Liver (tissue), 6 donors: ENCODE measurements at regions not wholly inside any gene's neighbourhood (a gene's known extent, or its start where the extent isn't known, plus 50 kb on each side); places are given as distances from the start of the nearest gene placed in this dataset.
"Not testable (repeated sequence)": the region's sequence is repeated elsewhere in the genome, so short reads cannot be mapped to it uniquely, and the experiment has no call there.

Source experiments
- DNase-seq: peaks from one replicate; pipeline ENCODE4 v3.0.0-alpha.2; 2017; ENCODE audit warnings: low spot score
- H3K27ac ChIP-seq, 2 donors: one replicate each; pipeline ENCODE4 v1.7.0; 2013; ENCODE audit warnings: inconsistent platforms in 2 of 2, low read length in 2 of 2, control low read depth in 1 of 2, low read depth in 1 of 2, mild to moderate bottlenecking in 1 of 2
- H3K27me3 ChIP-seq, 4 donors: one replicate each; pipeline versions ENCODE4 v1.6.1 to v1.7.0; 2013; ENCODE audit warnings: low read length in 3 of 4, inconsistent platforms in 1 of 4, mild to moderate bottlenecking in 1 of 4, moderate library complexity in 1 of 4; ENCODE audit not compliant: control insufficient read depth in 4 of 4, insufficient read depth in 4 of 4
- H3K36me3 ChIP-seq, 4 donors: one replicate each; pipeline versions ENCODE4 v1.6.1 to v1.7.0; 2013; ENCODE audit warnings: low read length in 3 of 4, mild to moderate bottlenecking in 3 of 4, low read depth in 1 of 4, moderate library complexity in 1 of 4; ENCODE audit not compliant: control insufficient read depth in 4 of 4, insufficient read depth in 3 of 4
- H3K4me1 ChIP-seq, 4 donors: one replicate each; pipeline versions ENCODE4 v1.6.1 to v1.7.0; 2013; ENCODE audit warnings: low read length in 3 of 4, mild to moderate bottlenecking in 3 of 4, moderate library complexity in 1 of 4; ENCODE audit not compliant: control insufficient read depth in 4 of 4, insufficient read depth in 4 of 4
- H3K4me3 ChIP-seq, 3 donors: one replicate each; pipeline versions ENCODE4 v1.6.1 to v1.7.0; 2013; ENCODE audit warnings: low read length in 3 of 3, control low read depth in 1 of 3, low read depth in 1 of 3, mild to moderate bottlenecking in 1 of 3
- H3K9ac ChIP-seq, 2 donors: one replicate each; pipeline ENCODE4 v1.7.0; 2013; ENCODE audit warnings: low read length in 2 of 2, mild to moderate bottlenecking in 2 of 2, moderate library complexity in 2 of 2, control low read depth in 1 of 2, low read depth in 1 of 2
- H3K9me3 ChIP-seq, 4 donors: one replicate each; pipeline versions ENCODE4 v1.6.1 to v1.7.0; 2013; ENCODE audit warnings: low read length in 3 of 4; ENCODE audit not compliant: control insufficient read depth in 4 of 4
- WGBS: extraction: QIAGEN DNeasy Blood & Tissue Kit; methylation state at CpG from one replicate; pipeline ENCODE4 v1.1.7; 2013; 5-methylcytosine and 5-hydroxymethylcytosine counted together
- donor health status: healthy.
- donor health status: healthy.
- donor health status: healthy.

DNA sequence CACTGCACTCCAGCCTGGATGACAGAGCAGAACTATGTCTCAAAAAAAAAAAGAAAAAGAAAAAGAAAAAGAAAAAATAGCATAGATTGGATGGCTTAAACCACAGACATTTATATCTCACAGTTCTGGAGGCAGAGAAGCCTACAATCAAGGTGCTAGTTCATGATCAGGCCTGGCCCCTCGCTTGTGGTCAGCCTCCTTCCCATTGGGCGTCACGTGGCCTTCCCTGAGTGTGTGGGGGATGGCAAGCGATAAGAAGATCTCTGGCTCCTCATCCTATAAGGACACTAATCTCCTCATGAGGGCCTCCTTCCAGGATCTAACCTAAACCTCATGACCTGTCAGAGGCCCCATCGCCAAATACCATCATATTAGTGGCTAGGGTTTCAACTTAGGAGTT, 320.2 kb upstream of the SPATA31A3 start:
- H3K27ac ChIP-seq, H3K36me3 ChIP-seq, H3K4me3 ChIP-seq, H3K4me1 ChIP-seq, DNase-seq, H3K9ac ChIP-seq, H3K9me3 ChIP-seq, H3K27me3 ChIP-seq: not testable (repeated sequence)
- no CpG with 5 or more reads among the region's 5 CpGs for WGBS

DNA sequence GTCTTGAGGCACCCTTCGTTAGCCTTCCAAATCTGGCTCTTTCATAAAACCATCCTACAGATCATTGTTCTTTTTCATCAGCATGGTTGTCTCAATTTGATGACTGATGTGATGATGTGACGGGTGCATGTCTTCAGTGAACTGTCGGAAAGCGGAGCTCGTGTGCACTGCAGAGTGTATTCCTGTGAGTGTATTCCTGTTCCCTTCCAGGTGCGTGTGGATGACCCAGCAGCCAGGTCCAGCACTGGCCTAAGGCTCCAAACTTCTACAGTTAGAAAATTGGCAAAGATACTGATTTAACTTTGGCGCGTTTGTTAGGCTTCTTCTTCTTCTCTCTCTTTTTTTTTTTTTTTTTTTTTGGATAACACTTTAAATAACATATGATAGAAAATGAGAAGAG, 314.8 kb upstream of the SPATA31A3 start:
- H3K27ac ChIP-seq, H3K9ac ChIP-seq, H3K4me3 ChIP-seq, H3K27me3 ChIP-seq, H3K9me3 ChIP-seq, DNase-seq, H3K4me1 ChIP-seq, H3K36me3 ChIP-seq: not testable (repeated sequence)
- no CpG with 5 or more reads among the region's 8 CpGs for WGBS

DNA sequence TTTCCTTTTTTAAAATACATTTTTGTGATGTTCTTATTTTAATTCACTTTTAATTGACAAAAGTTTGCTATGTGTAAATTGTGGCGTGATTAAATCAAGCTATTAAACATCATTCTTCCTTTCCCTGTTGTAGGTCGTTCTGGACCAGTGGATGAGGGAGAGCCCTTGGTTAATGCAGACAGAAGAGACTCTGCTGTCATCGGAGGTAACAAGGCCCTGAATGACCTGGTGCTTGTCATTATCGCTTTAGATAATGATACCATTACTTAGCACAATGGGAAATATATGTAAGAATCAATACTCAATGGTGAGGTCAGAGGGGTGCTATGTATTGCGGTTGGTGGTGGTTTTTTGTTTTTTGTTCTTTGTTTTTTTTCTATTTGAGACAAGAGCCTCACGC, 296.4 kb upstream of the SPATA31A3 start:
- WGBS = no CpG with 5 or more reads among the region's 6 CpGs
- H3K4me1 ChIP-seq, H3K9ac ChIP-seq, DNase-seq, H3K27me3 ChIP-seq, H3K27ac ChIP-seq, H3K36me3 ChIP-seq, H3K9me3 ChIP-seq, H3K4me3 ChIP-seq: not testable (repeated sequence)

DNA sequence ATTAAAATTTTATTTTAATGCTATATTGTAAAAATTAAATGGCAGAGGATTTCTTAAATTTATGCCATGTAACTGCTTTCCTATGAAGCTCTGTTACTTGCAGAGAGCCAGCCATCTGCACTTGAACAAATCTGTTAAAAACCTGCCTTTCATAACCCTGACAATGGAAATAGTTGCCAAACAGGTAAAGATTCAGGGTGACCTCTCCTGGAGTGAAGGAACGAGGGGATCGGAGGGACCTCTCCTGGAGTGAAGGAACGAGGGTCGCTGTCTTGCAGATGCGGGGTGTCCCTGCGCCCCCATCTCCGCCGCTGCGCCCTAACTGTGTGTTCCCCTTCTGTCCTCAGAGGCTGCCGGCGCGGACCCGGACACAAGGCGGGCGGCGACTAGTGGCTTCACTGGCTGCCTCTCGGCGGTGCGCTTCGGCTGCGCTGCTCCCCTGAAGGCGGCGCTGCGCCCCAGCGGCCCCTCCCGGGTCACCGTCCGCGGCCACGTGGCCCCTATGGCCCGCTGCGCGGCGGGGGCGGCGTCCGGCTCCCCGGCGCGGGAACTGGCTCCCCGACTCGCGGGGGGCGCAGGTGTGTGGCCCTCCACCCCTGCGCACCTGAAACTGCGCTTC, 295.9 kb upstream of the SPATA31A3 start:
- not testable (repeated sequence) for H3K4me3 ChIP-seq, H3K4me1 ChIP-seq, H3K27ac ChIP-seq, H3K36me3 ChIP-seq, H3K9ac ChIP-seq, H3K27me3 ChIP-seq, H3K9me3 ChIP-seq, DNase-seq
- WGBS = no CpG with 5 or more reads among the region's 46 CpGs

DNA sequence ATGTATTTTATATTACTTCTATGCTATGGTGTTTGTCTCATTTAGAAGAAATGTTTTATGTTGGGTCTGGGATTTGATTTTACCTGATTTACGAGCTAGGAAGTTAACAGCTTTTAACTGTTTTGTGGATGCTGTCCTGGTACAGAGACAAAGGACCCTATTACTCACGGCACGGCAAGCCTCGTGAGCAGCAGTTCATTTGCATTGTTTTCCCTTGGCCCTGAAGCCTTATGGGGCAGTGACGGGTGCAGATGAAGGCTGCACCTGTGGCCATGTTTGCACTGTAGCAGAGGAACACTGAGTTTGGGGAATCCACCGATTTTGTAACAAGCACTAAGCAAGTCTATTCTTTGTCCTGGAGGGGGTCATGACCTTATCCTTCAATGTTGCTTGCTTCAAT, 291.9 kb upstream of the SPATA31A3 start:
- not testable (repeated sequence) for H3K4me3 ChIP-seq, H3K9ac ChIP-seq, H3K27me3 ChIP-seq, DNase-seq, H3K4me1 ChIP-seq, H3K9me3 ChIP-seq, H3K27ac ChIP-seq, H3K36me3 ChIP-seq
- no CpG with 5 or more reads among the region's 6 CpGs for WGBS

- DNase-seq, H3K27me3 ChIP-seq, H3K36me3 ChIP-seq, H3K27ac ChIP-seq, H3K9me3 ChIP-seq, H3K4me1 ChIP-seq, H3K9ac ChIP-seq, H3K4me3 ChIP-seq: not testable (repeated sequence)
- no CpG with 5 or more reads among the region's 4 CpGs for WGBS
These were observed 289.2 kb upstream of the SPATA31A3 start for GRCh38 chr9:67281574-67281973.

DNA sequence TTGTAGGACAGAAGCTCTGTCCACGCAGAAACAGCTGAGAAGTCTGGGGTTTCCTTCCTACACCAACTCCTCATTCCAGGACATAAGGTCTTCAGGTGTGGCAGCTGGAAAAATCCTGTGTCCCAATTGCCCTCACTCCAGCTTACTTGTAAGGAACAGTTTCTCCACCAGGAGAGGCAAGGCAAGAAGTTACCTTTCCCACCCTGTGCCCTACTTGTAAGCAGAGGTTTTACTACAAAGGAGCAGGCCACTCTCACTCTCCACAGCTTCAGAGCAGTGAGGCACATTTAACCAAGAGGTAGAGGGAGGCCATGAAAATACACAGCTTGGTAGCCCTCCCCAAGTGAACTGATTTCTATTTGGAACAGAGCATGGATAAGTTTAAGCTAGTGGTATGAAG, 277.3 kb upstream of the SPATA31A3 start:
- not testable (repeated sequence) for H3K27me3 ChIP-seq, H3K27ac ChIP-seq, H3K9me3 ChIP-seq, H3K36me3 ChIP-seq, DNase-seq, H3K4me3 ChIP-seq, H3K9ac ChIP-seq, H3K4me1 ChIP-seq
- no CpG with 5 or more reads among the region's 1 CpG for WGBS

GRCh38 chr9:67257894-67258293, 265.5 kb upstream of the SPATA31A3 start:
- not testable (repeated sequence) for H3K9me3 ChIP-seq, H3K4me1 ChIP-seq, H3K4me3 ChIP-seq, DNase-seq, H3K27me3 ChIP-seq, H3K27ac ChIP-seq, H3K9ac ChIP-seq, H3K36me3 ChIP-seq
- WGBS = no CpG with 5 or more reads among the region's 6 CpGs

- WGBS = no CpG with 5 or more reads among the region's 1 CpG
- H3K36me3 ChIP-seq = not testable (repeated sequence)
These were observed 256.6 kb upstream of the SPATA31A3 start for GRCh38 chr9:67248967-67249366.

More at GRCh38 chr9:67248967-67249366, 256.6 kb upstream of the SPATA31A3 start:
- H3K9ac ChIP-seq, H3K27me3 ChIP-seq, H3K9me3 ChIP-seq, H3K27ac ChIP-seq, DNase-seq, H3K4me3 ChIP-seq, H3K4me1 ChIP-seq: not testable (repeated sequence)
